ENCODE measurements at regions not wholly inside any gene's neighbourhood (a gene's known extent, or its start where the extent isn't known, plus 50 kb on each side); places are given as distances from the start of the nearest gene placed in this dataset.

GRCh38 chr2:185643434-185643833 is 95.2 kb upstream of the FSIP2 start:
- Mint-ChIP-seq H3K4me3 (no peak overlapping the region), H3K27me3 (ENCODE audit: insufficient read depth) (no peaks in the 10 kb centered on the region), H3K4me1 (peaks cover 20% of the 10 kb centered on the region), H3K9me3 (no peaks in the 10 kb centered on the region), H3K27ac (no peak overlapping the region), H3K36me3 (ENCODE audit: low read depth) (no peaks in the 10 kb centered on the region)
- H3K27ac ChIP-seq (ENCODE audit: low read depth, low read length) = no peak overlapping the region
- no peak overlapping the region for H3K9ac ChIP-seq (ENCODE audit: extremely low read depth, low read length, poor library complexity, severe bottlenecking)
- H3K4me3 ChIP-seq (ENCODE audit: low read length) = no peak overlapping the region
- H3K27me3 ChIP-seq (ENCODE audit: control insufficient read depth, insufficient read depth, low read length, poor library complexity, severe bottlenecking) = no peaks in the 10 kb centered on the region
- no peak for DNase-seq
- no peaks in the 10 kb centered on the region for H3K36me3 ChIP-seq (ENCODE audit: control insufficient read depth, insufficient read depth, low read length)
- H3K9me3 ChIP-seq (ENCODE audit: control insufficient read depth, low read length) = no peaks in the 10 kb centered on the region
- H3K4me1 ChIP-seq (ENCODE audit: control insufficient read depth, insufficient read depth, low read length) = no peaks in the 10 kb centered on the region
- TF ChIP-seq CTCF (conservative IDR thresholded peaks at IDR 0.05) = no peak
- 93% methylated on average over 1 of the region's 1 CpG; no CpG with 5 or more reads in 1 of the 2 experiments for WGBS, 2 experiments (ENCODE audit: insufficient coverage in 1 of 2, insufficient read length in 1 of 2)

GRCh38 chr2:185644828-185645227 is 93.8 kb upstream of the FSIP2 start:
- no peak for DNase-seq
- no peak for TF ChIP-seq CTCF (conservative IDR thresholded peaks at IDR 0.05)
- 87 to 89% methylated on average over 3 of the region's 3 CpGs for WGBS, 2 experiments (ENCODE audit: insufficient coverage in 1 of 2, insufficient read length in 1 of 2)
- Histone ChIP-seq H3K4me3 (ENCODE audit: low read length) (no peak overlapping the region), H3K4me1 (ENCODE audit: control insufficient read depth, insufficient read depth, low read length) (no peaks in the 10 kb centered on the region), H3K27me3 (ENCODE audit: control insufficient read depth, insufficient read depth, low read length, poor library complexity, severe bottlenecking) (no peaks in the 10 kb centered on the region), H3K27ac (ENCODE audit: low read depth, low read length) (no peak overlapping the region), H3K36me3 (ENCODE audit: control insufficient read depth, insufficient read depth, low read length) (no peaks in the 10 kb centered on the region), H3K9ac (ENCODE audit: extremely low read depth, low read length, poor library complexity, severe bottlenecking) (no peak overlapping the region), H3K9me3 (ENCODE audit: control insufficient read depth, low read length) (no peaks in the 10 kb centered on the region)
- Mint-ChIP-seq H3K27me3 (ENCODE audit: insufficient read depth) (no peaks in the 10 kb centered on the region), H3K27ac (no peak overlapping the region), H3K4me3 (no peak overlapping the region), H3K36me3 (ENCODE audit: low read depth) (no peaks in the 10 kb centered on the region), H3K4me1 (peaks cover 20% of the 10 kb centered on the region), H3K9me3 (no peaks in the 10 kb centered on the region)

- no peaks in the 10 kb centered on the region for H3K27me3 Mint-ChIP-seq (ENCODE audit: insufficient read depth)
- no peak overlapping the region for H3K27ac ChIP-seq (ENCODE audit: low read depth, low read length)
- no peaks in the 10 kb centered on the region for H3K27me3 ChIP-seq (ENCODE audit: control insufficient read depth, insufficient read depth, low read length, poor library complexity, severe bottlenecking)
- H3K36me3 Mint-ChIP-seq (ENCODE audit: low read depth) = no peaks in the 10 kb centered on the region
- WGBS, 2 experiments (ENCODE audit: insufficient coverage in 1 of 2, insufficient read length in 1 of 2) = 100% methylated on average over 1 of the region's 1 CpG; no CpG with 5 or more reads in 1 of the 2 experiments
- H3K36me3 ChIP-seq (ENCODE audit: control insufficient read depth, insufficient read depth, low read length) = no peaks in the 10 kb centered on the region
- peaks cover 20% of the 10 kb centered on the region for H3K4me1 Mint-ChIP-seq
- H3K4me3 Mint-ChIP-seq = no peak overlapping the region
- no peaks in the 10 kb centered on the region for H3K9me3 ChIP-seq (ENCODE audit: control insufficient read depth, low read length)
- H3K9me3 Mint-ChIP-seq = no peaks in the 10 kb centered on the region
- no peaks in the 10 kb centered on the region for H3K4me1 ChIP-seq (ENCODE audit: control insufficient read depth, insufficient read depth, low read length)
- no peak for DNase-seq
- no peak overlapping the region for H3K9ac ChIP-seq (ENCODE audit: extremely low read depth, low read length, poor library complexity, severe bottlenecking)
- H3K27ac Mint-ChIP-seq = no peak overlapping the region
- no peak overlapping the region for H3K4me3 ChIP-seq (ENCODE audit: low read length)
- TF ChIP-seq CTCF (conservative IDR thresholded peaks at IDR 0.05) = no peak
Measured at GRCh38 chr2:185645529-185645928, 93.1 kb upstream of the FSIP2 start.
